Lower leg skin (tissue), 3 donors: ENCODE measurements at regions not wholly inside any gene's neighbourhood (a gene's known extent, or its start where the extent isn't known, plus 50 kb on each side); places are given as distances from the start of the nearest gene placed in this dataset.

Experiments
- POLR2A ChIP-seq, 2 donors: fragments of 450-650 bp; IDR thresholded peaks; one replicate each; pipeline ENCODE4 v1.6.1; 2016 to 2017; ENCODE audit warnings: antibody characterized with exemption in 2 of 2, mild to moderate bottlenecking in 1 of 2, moderate library complexity in 1 of 2
- TF ChIP-seq, protein P1 (sequence below), 3 donors: fragments of 450-650 bp; IDR thresholded peaks; one replicate each; pipeline ENCODE4 v1.5.1; 2016; ENCODE audit warnings: antibody characterized with exemption in 3 of 3, mild to moderate bottlenecking in 3 of 3, moderate library complexity in 2 of 3

DNA sequence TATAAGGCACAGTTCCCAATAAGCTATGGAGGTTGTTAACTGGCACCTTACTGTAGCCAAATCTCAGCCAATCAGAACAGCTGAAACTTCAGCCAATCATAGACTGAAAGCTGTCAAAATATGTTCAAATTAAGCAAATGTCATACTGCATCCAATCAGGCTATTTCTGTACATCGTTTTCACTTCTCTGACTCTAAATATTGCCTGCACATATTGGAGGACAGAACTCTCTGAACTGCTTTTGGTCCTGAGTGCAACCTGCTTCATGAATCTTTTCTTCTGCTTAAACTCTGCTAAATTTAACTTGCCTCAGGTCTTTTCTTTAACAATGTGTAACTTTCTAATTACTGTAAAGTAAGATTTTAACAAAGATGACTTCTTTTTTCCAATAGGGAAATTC lies 1198.9 kb upstream of the PCDH7 start:
- no peak for TF ChIP-seq POLR2A (IDR thresholded peaks at IDR 0.05)
- TF ChIP-seq, protein P1, sequence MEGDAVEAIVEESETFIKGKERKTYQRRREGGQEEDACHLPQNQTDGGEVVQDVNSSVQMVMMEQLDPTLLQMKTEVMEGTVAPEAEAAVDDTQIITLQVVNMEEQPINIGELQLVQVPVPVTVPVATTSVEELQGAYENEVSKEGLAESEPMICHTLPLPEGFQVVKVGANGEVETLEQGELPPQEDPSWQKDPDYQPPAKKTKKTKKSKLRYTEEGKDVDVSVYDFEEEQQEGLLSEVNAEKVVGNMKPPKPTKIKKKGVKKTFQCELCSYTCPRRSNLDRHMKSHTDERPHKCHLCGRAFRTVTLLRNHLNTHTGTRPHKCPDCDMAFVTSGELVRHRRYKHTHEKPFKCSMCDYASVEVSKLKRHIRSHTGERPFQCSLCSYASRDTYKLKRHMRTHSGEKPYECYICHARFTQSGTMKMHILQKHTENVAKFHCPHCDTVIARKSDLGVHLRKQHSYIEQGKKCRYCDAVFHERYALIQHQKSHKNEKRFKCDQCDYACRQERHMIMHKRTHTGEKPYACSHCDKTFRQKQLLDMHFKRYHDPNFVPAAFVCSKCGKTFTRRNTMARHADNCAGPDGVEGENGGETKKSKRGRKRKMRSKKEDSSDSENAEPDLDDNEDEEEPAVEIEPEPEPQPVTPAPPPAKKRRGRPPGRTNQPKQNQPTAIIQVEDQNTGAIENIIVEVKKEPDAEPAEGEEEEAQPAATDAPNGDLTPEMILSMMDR (IDR thresholded peaks at IDR 0.05) = no peak
